GM12878 (cell line): ENCODE measurements at regions not wholly inside any gene's neighbourhood (a gene's known extent, or its start where the extent isn't known, plus 50 kb on each side); places are given as distances from the start of the nearest gene placed in this dataset.
A peak's percentile ranks its signal among the peaks of the same experiment; 100 is the strongest.

Source experiments
- ATAC-seq: fragments of 200-7000 bp; cut with Tn5 transposase; 3 replicates; pipeline ENCODE4 v1.9.1; 2020; ENCODE audit warnings: mild to moderate bottlenecking, moderate library complexity
- BruUV-seq: library from RNA; stranded (reverse); fragments of 400-500 nt; replicated peaks from 2 replicates; lab custom pipeline; 2021; lab: Mats Ljungman, UMichigan
- CTCF ChIA-PET: fragments of 300-600 bp; sonication (Branson Sonifier 250); formaldehyde crosslinking; extraction: SDS; loops from one replicate; lab custom pipeline; 2021; ENCODE audit warnings: inconsistent platforms; lab: Yijun Ruan, JAX
- POLR2A ChIA-PET: fragments of 350-600 bp; formaldehyde crosslinking; extraction: SDS; loops from one replicate; lab custom pipeline; 2021; ENCODE audit warnings: inconsistent platforms; lab: Charles Lee
- RAD21 ChIA-PET: fragments of 300-600 bp; sonication (Branson Sonifier 250); formaldehyde crosslinking; loops from one replicate; lab custom pipeline; 2023; ENCODE audit warnings: antibody characterized with exemption; ENCODE audit not compliant: unreplicated experiment; lab: Charles Lee
- SMC1A ChIA-PET: fragments of 300-600 bp; sonication (Branson Sonifier 250); formaldehyde crosslinking; loops from one replicate; lab custom pipeline; 2023; ENCODE audit not compliant: unreplicated experiment, uncharacterized antibody; lab: Charles Lee
- DNase-seq: peaks from one replicate; pipeline ENCODE4 v3.0.0-alpha.2; 2011; ENCODE audit warnings: low read depth, low spot score
- FAIRE-seq: peaks from 3 replicates; lab custom pipeline; 2011; peaks lifted over from hg19 to GRCh38; lab: Jason Lieb, UNC
- H2AFZ ChIP-seq: 2 replicates; pipeline ENCODE4 v1.6.0; 2011; ENCODE audit warnings: low read depth, low read length, control low read depth; ENCODE audit not compliant: control insufficient read depth
- H3K27ac ChIP-seq: 2 replicates; pipeline ENCODE4 v1.5.1; 2011; ENCODE audit warnings: control low read depth; ENCODE audit not compliant: control insufficient read depth, insufficient read depth
- H3K27me3 ChIP-seq, 2 experiments: replicated peaks in 1 of 2; 2 replicates each; pipeline versions ENCODE4 v1.6.0 to v1.6.1; 2011; ENCODE audit warnings: low read length in 1 of 2; ENCODE audit not compliant: control insufficient read depth in 2 of 2, insufficient read depth in 2 of 2
- H3K36me3 ChIP-seq, 2 experiments: 2 replicates each; pipeline ENCODE4 v1.5.1; 2011; ENCODE audit warnings: low read length in 1 of 2; ENCODE audit not compliant: control insufficient read depth in 2 of 2, insufficient read depth in 2 of 2
- H3K4me1 ChIP-seq: 2 replicates; pipeline ENCODE4 v1.6.1; 2011; ENCODE audit warnings: mild to moderate bottlenecking, low read length, moderate library complexity, mixed read lengths; ENCODE audit not compliant: control insufficient read depth, insufficient read depth
- H3K4me2 ChIP-seq: 2 replicates; pipeline ENCODE4 v1.6.0; 2011; ENCODE audit warnings: control low read depth; ENCODE audit not compliant: control insufficient read depth, insufficient read depth
- H3K4me3 ChIP-seq: fragments of 200-600 bp; sonication (generic); 2 replicates; pipeline ENCODE4 v1.5.1; 2016
- H3K79me2 ChIP-seq: 2 replicates; pipeline ENCODE4 v1.6.0; 2011; ENCODE audit warnings: low read length; ENCODE audit not compliant: control insufficient read depth, insufficient read depth
- H3K9ac ChIP-seq: 2 replicates; pipeline ENCODE4 v1.8.0; 2011; ENCODE audit warnings: low read length, control low read depth, mixed read lengths; ENCODE audit not compliant: control insufficient read depth, insufficient read depth
- H3K9me3 ChIP-seq: replicated peaks from 3 replicates; pipeline ENCODE4 v1.5.1; 2011; ENCODE audit warnings: mild to moderate bottlenecking, low read length; ENCODE audit not compliant: control insufficient read depth, insufficient read depth
- H4K20me1 ChIP-seq: 2 replicates; pipeline ENCODE4 v1.6.0; 2011; ENCODE audit not compliant: control insufficient read depth, insufficient read depth
- CREB1 ChIP-seq: IDR thresholded peaks from 2 replicates; pipeline ENCODE4 v1.6.1; 2012; ENCODE audit warnings: low read depth, mild to moderate bottlenecking, inconsistent platforms
- IKZF1 ChIP-seq: fragments of 450-650 bp; conservative IDR thresholded peaks from 2 replicates; pipeline ENCODE4 v1.6.1; 2017; ENCODE audit warnings: antibody characterized with exemption, mild to moderate bottlenecking
- IKZF2 ChIP-seq, 2 experiments: fragments of 450-650 bp; IDR thresholded peaks; 2 replicates each; pipeline ENCODE4 v1.6.1; 2017; ENCODE audit warnings: mild to moderate bottlenecking in 2 of 2, moderate library complexity in 2 of 2
- MEF2B ChIP-seq: fragments of 450-650 bp; IDR thresholded peaks from 2 replicates; pipeline ENCODE4 v1.6.1; 2018; ENCODE audit warnings: mild to moderate bottlenecking, moderate library complexity; ENCODE audit not compliant: partially characterized antibody, poor library complexity, severe bottlenecking
- RFX5 ChIP-seq: IDR thresholded peaks from 2 replicates; pipeline ENCODE4 v1.6.1; 2011; ENCODE audit warnings: low read depth, low read length, improper control_type of control experiment
- RUNX3 ChIP-seq: IDR thresholded peaks from 2 replicates; pipeline ENCODE4 v1.6.1; 2012; ENCODE audit warnings: low read length, inconsistent platforms
- SIX5 ChIP-seq: IDR thresholded peaks from 2 replicates; pipeline ENCODE4 v1.6.1; 2011; ENCODE audit warnings: mild to moderate bottlenecking, low read depth, low read length, moderate library complexity; ENCODE audit not compliant: severe bottlenecking
- SREBF2 ChIP-seq: IDR thresholded peaks from 2 replicates; pipeline ENCODE4 v1.6.1; 2012; ENCODE audit warnings: mild to moderate bottlenecking, low read length
- WGBS: methylation state at CpG from one replicate; pipeline ENCODE4 v1.1.6; 2016; ENCODE audit warnings: low lambda C conversion rate; ENCODE audit not compliant: insufficient replicate concordance, insufficient coverage; ENCODE audit errors: missing lambda C conversion rate; 5-methylcytosine and 5-hydroxymethylcytosine counted together
- in situ Hi-C: fragments of 300-500 bp; cut with MboI; formaldehyde crosslinking; loops from 9 replicates; pipeline ENCODE4 v1.14.3; 2018; ENCODE audit warnings: mixed read lengths
- intact Hi-C: fragments of 100-400 bp; cut with micrococcal nuclease; formaldehyde crosslinking; loops from one replicate; pipeline ENCODE4 v1.14.2; 2022; ENCODE audit not compliant: unreplicated experiment
- TF ChIP-seq, protein P1 (sequence below): fragments of 450-650 bp; IDR thresholded peaks from 2 replicates; pipeline ENCODE4 v1.6.1; 2017; ENCODE audit warnings: mild to moderate bottlenecking, moderate library complexity

DNA sequence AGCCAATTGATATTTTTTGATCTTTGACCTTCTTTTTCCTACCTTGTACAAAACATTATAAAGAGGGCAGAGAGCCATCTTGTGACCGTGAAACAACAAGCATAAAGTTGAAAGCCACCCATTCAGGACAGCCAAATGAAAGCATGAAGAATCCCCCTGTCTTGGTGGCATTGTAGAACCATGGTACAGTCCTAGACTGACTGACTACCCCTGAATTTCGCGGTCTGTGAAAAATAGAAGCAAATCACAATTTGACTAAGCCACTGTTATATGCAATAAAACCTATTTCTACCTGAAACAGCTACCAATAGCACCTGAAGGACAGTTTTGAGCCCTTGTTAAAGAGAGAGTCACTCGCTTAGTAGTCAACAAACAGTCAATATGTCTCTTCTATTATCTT, 527.4 kb downstream of the MID1IP1 start (continued):
- TF ChIP-seq, protein P1, sequence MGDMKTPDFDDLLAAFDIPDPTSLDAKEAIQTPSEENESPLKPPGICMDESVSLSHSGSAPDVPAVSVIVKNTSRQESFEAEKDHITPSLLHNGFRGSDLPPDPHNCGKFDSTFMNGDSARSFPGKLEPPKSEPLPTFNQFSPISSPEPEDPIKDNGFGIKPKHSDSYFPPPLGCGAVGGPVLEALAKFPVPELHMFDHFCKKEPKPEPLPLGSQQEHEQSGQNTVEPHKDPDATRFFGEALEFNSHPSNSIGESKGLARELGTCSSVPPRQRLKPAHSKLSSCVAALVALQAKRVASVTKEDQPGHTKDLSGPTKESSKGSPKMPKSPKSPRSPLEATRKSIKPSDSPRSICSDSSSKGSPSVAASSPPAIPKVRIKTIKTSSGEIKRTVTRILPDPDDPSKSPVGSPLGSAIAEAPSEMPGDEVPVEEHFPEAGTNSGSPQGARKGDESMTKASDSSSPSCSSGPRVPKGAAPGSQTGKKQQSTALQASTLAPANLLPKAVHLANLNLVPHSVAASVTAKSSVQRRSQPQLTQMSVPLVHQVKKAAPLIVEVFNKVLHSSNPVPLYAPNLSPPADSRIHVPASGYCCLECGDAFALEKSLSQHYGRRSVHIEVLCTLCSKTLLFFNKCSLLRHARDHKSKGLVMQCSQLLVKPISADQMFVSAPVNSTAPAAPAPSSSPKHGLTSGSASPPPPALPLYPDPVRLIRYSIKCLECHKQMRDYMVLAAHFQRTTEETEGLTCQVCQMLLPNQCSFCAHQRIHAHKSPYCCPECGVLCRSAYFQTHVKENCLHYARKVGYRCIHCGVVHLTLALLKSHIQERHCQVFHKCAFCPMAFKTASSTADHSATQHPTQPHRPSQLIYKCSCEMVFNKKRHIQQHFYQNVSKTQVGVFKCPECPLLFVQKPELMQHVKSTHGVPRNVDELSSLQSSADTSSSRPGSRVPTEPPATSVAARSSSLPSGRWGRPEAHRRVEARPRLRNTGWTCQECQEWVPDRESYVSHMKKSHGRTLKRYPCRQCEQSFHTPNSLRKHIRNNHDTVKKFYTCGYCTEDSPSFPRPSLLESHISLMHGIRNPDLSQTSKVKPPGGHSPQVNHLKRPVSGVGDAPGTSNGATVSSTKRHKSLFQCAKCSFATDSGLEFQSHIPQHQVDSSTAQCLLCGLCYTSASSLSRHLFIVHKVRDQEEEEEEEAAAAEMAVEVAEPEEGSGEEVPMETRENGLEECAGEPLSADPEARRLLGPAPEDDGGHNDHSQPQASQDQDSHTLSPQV: no peak
- TF ChIP-seq SIX5: no peak
- TF ChIP-seq RFX5: no peak
- TF ChIP-seq SREBF2: no peak
- no peak for TF ChIP-seq RUNX3
- TF ChIP-seq, all 136 proteins: peak for 0

DNA sequence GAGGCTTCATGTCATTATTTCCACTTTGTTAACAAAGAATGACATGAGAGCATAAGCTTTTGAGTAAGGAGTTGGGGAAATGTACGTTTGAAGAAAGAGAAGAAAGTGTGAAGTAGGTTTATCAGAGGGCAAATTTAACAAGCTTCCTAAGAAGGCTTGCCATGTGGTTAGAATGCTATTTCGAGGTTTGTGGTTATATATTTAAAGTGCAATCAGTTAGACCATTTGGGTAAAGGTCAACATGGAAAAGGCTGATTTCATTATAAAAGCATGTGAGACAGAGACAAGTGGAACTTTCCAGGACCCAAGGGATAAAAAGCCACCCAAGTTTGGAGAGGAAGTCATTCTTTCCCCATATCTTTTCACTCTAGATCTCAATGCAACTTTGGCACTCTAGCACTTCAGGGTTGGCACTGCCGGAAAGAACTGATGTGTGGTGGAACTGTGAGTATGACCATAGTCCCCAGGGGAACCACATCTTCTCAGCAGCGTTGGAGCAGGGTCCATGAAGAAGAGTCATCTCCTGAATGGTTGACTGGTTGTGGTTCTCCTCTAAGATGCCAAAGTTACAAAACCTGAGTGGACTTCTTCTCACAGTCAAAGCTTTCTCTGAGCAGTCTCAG, 529.9 kb downstream of the MID1IP1 start:
- Histone ChIP-seq H3K4me2 (no peak overlapping the region), H3K9me3 (no peaks in the 10 kb centered on the region; the same call in 2 of the 3 replicates), H3K79me2 (no peaks in the 10 kb centered on the region), H4K20me1 (no peaks in the 10 kb centered on the region; the same call in 1 of the 2 replicates), H3K4me3 (no peak overlapping the region), H3K4me1 (no peaks in the 10 kb centered on the region; the same call in 1 of the 2 replicates), H3K9ac (no peak overlapping the region), H3K27me3 (0 out of 4 replicates have a peak, but pooled peaks cover 0 to 3% of the 10 kb centered on the region in 2 experiments), H2AFZ (no peak overlapping the region), H3K27ac (no peak overlapping the region), H3K36me3 (no peaks in the 10 kb centered on the region)
- BruUV-seq: no TSS peak
- ATAC-seq (no peak), FAIRE-seq (no peak), DNase-seq (peak; percentile 62)
- in situ Hi-C loops (no loop called here), intact Hi-C loops (no loop called here)
- CTCF ChIA-PET: interaction anchor here (1.3 to 1.7 kb wide), 2 partner anchors 19 to 69 kb away, joined by 3 to 5 read pairs; no protein-coding TSS in a partner anchor
- SMC1A ChIA-PET: interaction anchor here (1.0 kb wide), 1 partner anchor 21 kb away, joined by 3 read pairs; no protein-coding TSS in a partner anchor
- TF ChIP-seq MEF2B (peak; percentile 56), CREB1 (no peak), IKZF2 (IDR thresholded peaks at IDR 0.05) (peak in 1 of 2 experiments; percentile 17; a peak in 1 of 4 replicates), IKZF1 (0 out of 2 replicates have a peak, but pooled peaks have one; percentile 10)
- RAD21 ChIA-PET: no interaction called here
- POLR2A ChIA-PET: no interaction called here
- 0% methylated on average over 4 of the region's 4 CpGs for WGBS
